Sigmoid colon (tissue), 4 donors: ENCODE measurements at regions not wholly inside any gene's neighbourhood (a gene's known extent, or its start where the extent isn't known, plus 50 kb on each side); places are given as distances from the start of the nearest gene placed in this dataset.

Source experiments
- EP300 ChIP-seq, 4 donors: sonication (generic); formaldehyde crosslinking; IDR thresholded peaks; one replicate each; pipeline ENCODE4 v1.6.1; 2017; ENCODE audit warnings: antibody characterized with exemption in 4 of 4
- POLR2A ChIP-seq, 2 donors: fragments of 450-650 bp; IDR thresholded peaks; one replicate each; pipeline ENCODE4 v1.6.1; 2016; ENCODE audit warnings: antibody characterized with exemption in 2 of 2, mild to moderate bottlenecking in 2 of 2, moderate library complexity in 2 of 2

GRCh38 chr3:65265511-65265910 is 577.7 kb upstream of the ADAMTS9 start:
- no peak for TF ChIP-seq POLR2A (IDR thresholded peaks at IDR 0.05)
- TF ChIP-seq EP300 (IDR thresholded peaks at IDR 0.05), result no peak
